Hindlimb muscle (tissue), 1 donor: ENCODE measurements at regions not wholly inside any gene's neighbourhood (a gene's known extent, or its start where the extent isn't known, plus 50 kb on each side); places are given as distances from the start of the nearest gene placed in this dataset.

ENCODE experiments used
- DNase-seq: peaks from one replicate; pipeline ENCODE4 v3.0.0-alpha.2; 2013

DNA sequence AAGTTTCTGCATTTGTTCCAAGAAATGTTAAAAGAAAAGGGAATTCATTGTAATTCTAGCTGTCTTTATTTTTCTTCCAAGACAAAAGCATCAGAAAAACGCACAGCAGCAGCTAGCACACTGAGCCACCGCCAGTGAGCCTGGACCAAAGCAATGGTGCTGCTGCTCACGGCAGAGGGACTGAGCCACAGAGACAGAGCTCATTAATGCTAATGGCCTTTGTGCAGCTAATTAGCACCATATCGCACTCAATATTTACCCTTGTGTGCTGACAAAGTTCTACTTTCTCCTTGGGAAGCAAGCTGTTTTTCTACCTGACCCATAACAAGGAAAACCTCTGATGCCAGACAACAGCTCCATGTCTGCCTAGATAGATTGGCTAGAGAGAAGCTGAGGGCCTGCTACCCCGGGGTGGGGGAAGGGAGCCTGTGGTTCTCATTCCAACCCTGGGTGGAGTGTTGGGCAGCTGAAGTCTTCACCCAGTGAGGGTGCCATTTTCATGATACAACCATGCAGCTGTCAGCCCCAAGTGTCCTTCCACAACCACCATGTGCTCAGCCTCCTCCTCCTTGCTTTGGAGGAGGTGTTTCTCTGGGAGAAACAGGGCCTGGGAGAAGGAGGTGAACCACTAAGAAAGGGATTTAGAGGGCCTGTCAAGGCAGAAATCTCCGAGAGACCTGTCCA is 131.1 kb upstream of the NCAM1 start:
- no peak for DNase-seq

DNA sequence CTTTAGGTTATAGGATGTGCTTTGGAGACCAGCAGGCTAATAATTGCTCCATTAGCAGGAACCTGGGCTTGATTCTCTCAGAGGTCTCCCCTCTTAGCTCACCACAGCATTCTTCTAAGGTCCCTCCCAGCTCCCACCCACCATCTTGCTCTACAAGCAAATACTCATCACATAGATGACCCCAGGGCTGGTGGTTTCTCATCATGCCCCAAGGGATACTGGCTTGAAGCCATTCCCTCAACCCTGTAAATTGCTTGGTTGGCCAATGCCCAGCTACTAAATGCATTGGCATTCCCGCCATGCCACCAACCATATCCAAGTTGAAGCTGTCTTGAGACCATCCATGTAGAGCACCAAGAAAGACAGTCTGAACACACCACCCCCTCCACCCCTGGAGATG is 130.2 kb upstream of the NCAM1 start:
- no peak for DNase-seq

GRCh38 chr11:112831969-112832766 is 129.1 kb upstream of the NCAM1 start:
- DNase-seq: no peak

DNA sequence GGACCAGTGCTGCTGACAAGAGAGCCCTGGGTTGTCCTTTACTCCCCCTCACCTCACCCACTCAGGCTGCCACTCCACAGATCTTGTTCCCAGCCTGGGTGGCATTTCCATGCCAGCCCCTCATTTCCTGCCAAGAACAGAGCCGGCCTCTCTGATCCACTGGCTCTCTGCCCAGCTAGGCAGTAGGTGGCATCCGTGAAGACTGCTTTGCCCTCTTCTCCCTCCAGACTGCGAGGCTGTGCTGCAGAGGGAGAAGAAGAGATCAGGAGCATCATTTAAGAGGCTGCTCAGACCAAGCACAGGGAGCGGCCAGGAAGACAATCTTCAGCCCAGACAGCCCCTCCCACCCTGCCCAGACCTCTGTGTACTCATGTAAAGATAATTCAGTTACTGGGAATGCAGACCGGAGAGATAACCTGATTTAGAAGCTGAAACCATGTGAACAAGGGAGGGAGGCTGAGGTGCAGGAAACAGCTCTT is 126.9 kb upstream of the NCAM1 start:
- DNase-seq: no peak

- no peak for DNase-seq
Observed at GRCh38 chr11:112835591-112836255, 125.5 kb upstream of the NCAM1 start.

GRCh38 chr11:112836256-112836602 is 125.0 kb upstream of the NCAM1 start:
- DNase-seq: no peak

GRCh38 chr11:112837162-112837826 is 123.9 kb upstream of the NCAM1 start:
- DNase-seq: no peak

DNA sequence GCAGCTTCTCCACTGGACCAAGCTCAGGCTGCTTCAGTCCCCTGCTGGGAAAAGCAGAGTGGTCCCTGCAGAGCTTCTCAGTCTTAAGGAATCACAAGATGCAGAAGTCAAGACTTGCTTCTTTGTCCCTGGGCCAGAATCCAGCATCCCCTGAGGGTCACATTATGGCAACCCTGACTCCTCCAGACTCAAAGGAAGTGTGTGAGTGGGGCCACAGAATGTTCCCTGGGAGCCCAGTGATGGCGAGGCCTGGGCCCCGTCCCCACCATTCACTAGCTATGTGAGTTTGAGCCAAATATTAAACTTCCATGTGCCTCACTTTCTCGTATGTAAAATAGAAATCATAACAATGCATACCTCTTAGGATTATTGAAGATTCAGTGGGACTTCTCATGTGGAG is 122.2 kb upstream of the NCAM1 start:
- no peak for DNase-seq

DNA sequence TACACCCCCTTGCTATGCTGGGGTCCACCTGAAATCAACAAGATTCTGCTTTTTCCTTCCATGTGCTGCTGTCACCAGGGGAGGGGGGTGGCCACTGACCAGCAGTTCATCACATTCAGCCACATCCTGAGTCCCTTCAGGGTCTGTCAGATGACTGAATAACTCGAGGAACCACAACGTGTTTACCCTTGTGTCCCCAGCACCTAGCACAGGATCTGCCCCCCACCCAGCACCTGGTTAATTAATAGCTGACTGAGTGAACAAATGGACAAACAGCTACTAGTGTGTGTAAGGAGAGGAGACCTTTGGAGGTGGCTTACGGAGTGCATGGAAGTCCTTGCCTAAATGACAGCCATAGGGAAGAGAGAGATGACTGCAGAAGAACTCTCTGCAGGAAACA is 119.5 kb upstream of the NCAM1 start:
- no peak for DNase-seq

GRCh38 chr11:112842151-112842550 is 119.1 kb upstream of the NCAM1 start:
- DNase-seq: no peak

DNA sequence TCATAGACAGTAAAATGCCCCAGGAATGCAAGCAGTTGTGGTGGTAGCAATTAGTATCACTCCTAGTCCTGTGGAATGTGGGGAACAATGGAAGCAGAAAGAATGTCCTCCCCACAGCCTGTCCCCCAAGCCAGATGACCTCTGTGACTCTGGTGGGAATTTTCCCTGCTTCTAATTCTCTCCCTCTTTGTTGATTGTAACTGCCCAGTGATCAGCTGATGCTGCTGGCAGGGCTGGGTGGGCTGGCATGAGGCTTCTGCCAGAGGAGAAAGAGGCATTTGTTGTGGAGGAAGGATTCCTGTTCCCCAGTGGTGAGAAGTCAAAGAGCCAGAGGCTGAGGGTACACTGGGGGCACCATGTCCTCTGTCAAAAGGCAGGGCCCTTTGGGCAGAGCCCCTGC is 116.7 kb upstream of the NCAM1 start:
- no peak for DNase-seq

GRCh38 chr11:112847568-112847967 is 113.7 kb upstream of the NCAM1 start:
- DNase-seq: no peak

GRCh38 chr11:112852143-112852866 is 108.9 kb upstream of the NCAM1 start:
- no peak for DNase-seq

GRCh38 chr11:112856133-112856532 is 105.1 kb upstream of the NCAM1 start:
- DNase-seq: no peak

DNA sequence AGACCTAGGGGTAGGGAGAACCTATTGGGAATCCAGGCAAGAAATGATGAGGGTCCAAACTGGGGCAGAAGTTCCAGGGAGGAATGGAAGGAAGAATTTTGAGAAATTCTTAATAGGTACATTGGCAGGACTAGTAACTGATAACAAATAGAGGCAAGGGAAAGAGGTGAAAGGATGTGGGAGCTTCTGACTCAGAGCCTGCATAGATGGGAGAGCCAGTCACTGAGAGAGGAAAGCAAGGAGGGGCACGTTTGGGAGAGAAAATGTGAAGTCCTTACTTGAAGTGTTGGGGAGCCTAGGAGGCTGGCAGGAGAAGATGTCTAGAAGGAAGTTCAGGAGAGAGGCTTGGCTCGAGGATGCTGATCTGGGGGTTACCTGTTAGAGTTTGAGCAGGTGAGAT is 104.6 kb upstream of the NCAM1 start:
- no peak for DNase-seq

GRCh38 chr11:112858289-112859023 is 102.8 kb upstream of the NCAM1 start:
- no peak for DNase-seq

DNA sequence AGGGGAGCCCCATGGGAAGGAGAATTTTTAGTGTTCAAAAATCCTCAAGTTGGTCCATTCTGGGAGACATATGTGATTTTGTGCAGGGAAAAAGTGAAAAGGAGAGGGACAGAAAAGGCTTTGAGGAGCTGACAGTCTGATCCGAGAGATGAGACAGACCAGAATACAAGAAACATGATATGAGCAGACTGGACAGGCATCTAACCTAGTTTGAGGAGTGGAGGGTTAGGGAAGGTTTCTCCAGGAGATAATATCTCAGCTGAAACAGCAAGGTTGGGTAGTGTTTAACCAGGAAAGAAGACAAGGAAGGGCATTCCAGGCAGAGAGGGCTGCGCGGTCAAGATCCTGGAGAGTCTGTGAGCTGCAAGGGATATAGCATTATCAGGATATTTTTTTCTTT is 101.4 kb upstream of the NCAM1 start:
- DNase-seq: no peak

- DNase-seq: no peak
Observed at GRCh38 chr11:112861356-112861755, 99.9 kb upstream of the NCAM1 start.

DNA sequence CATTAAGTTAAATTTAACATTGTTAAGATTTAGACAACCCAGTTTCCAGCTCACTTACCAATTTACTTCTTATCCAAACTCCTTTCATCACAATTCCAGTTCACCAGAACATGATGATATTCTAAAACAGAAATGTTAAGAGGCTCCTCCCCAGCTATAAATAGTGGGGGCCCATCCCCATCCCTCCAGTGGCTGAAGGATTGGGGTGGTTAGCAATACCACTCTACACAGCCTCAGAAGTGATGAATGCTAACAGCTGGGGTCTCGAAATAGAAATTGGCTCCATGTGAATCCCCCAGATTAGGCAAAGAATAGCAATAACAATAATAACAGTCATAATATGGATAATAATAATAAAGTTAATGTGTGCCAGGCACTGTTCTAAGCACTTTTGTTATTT is 97.9 kb upstream of the NCAM1 start:
- no peak for DNase-seq

GRCh38 chr11:112864672-112865071 is 96.5 kb upstream of the NCAM1 start:
- DNase-seq: no peak

DNA sequence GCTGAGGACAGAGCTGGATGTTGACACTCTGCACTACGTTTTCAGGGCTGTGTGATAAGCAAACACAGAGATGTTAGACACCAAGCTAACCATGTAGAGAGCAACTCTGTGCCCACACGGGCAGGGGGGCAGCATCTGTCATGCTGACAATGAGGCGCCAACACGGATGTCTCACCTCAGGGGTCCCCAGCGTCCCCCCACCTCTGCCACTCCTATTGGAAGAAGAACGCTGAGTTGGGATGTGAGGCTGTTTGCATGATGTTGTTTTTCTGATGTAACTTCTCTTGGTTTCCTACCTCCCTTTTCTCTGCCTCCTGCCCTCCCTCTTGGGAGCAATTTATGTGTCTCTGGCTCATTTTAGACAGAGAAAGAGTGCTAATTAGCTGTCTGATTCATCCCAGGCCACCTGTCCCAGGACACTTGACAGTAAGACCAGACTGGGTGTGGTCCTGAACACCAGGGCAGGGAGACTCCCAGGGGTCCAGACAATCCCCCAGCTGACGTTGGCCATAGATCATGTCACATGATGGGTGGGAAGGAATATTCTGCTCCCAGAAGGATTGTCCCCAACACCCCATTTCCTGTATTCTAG is 89.2 kb upstream of the NCAM1 start:
- DNase-seq: no peak
